Stomach (tissue), 8 donors: ENCODE measurements at regions not wholly inside any gene's neighbourhood (a gene's known extent, or its start where the extent isn't known, plus 50 kb on each side); places are given as distances from the start of the nearest gene placed in this dataset.

ENCODE experiments used
- DNase-seq, 2 donors: peaks; one replicate each; pipeline versions ENCODE4 v3.0.0 to v3.0.0-alpha.2; 2013 to 2019
- H3K27ac ChIP-seq, 5 donors: fragments of 200-600 bp in 4 of 5; sonication (generic) in 4 of 5; one replicate each; pipeline ENCODE4 v1.5.1; 2013 to 2019; ENCODE audit warnings: mild to moderate bottlenecking in 1 of 5, moderate library complexity in 1 of 5
- H3K27me3 ChIP-seq, 3 donors: fragments of 200-600 bp; sonication (generic); one replicate each; pipeline ENCODE4 v1.5.1; 2017 to 2019; ENCODE audit warnings: mixed run types in 1 of 3
- H3K36me3 ChIP-seq, 4 donors: fragments of 200-600 bp; sonication (generic); 1 replicate in 3 of 4; 2 replicates in 1 of 4; pipeline ENCODE4 v1.5.1; 2016 to 2019
- H3K4me1 ChIP-seq, 4 donors: fragments of 200-600 bp; sonication (generic); one replicate each; pipeline ENCODE4 v1.5.1; 2016 to 2019
- H3K4me3 ChIP-seq, 4 donors: fragments of 200-600 bp; sonication (generic) in 3 of 4; one replicate each; pipeline ENCODE4 v1.5.1; 2016 to 2019; ENCODE audit warnings: mild to moderate bottlenecking in 1 of 4
- H3K9me3 ChIP-seq, 4 donors: fragments of 200-600 bp; sonication (generic); one replicate each; pipeline ENCODE4 v1.5.1; 2016 to 2019
- CTCF ChIP-seq, 7 experiments: fragments of 450-650 bp in 4 of 7; fragments of 200-600 bp in 3 of 7; sonication (generic) in 3 of 7; IDR thresholded peaks; one replicate each; pipeline ENCODE4 v1.5.1; 2016 to 2019; ENCODE audit warnings: antibody characterized with exemption in 7 of 7, control low read depth in 2 of 7, mild to moderate bottlenecking in 1 of 7
- EP300 ChIP-seq: sonication (generic); formaldehyde crosslinking; IDR thresholded peaks from one replicate; pipeline ENCODE4 v1.6.1; 2017; ENCODE audit warnings: antibody characterized with exemption
- POLR2A ChIP-seq, 4 donors: fragments of 450-650 bp; IDR thresholded peaks; one replicate each; pipeline ENCODE4 v1.6.1; 2016; ENCODE audit warnings: antibody characterized with exemption in 4 of 4, control low read depth in 2 of 4, mild to moderate bottlenecking in 1 of 4, moderate library complexity in 1 of 4
- POLR2AphosphoS5 ChIP-seq, 3 donors: sonication (generic); formaldehyde crosslinking; IDR thresholded peaks; one replicate each; pipeline ENCODE4 v1.6.1; 2016; ENCODE audit warnings: antibody characterized with exemption in 3 of 3
- WGBS, 5 donors: extraction: QIAGEN DNeasy Blood & Tissue Kit in 3 of 5; methylation state at CpG; one replicate each; pipeline versions ENCODE4 v1.1.5 to v1.1.7; 2013 to 2018; 5-methylcytosine and 5-hydroxymethylcytosine counted together
- intact Hi-C: fragments of 100-400 bp; cut with DNase I; formaldehyde crosslinking; loops from one replicate; pipeline ENCODE4 v1.15.1; 2023; ENCODE audit warnings: low total_unique reads
- donor health status: healthy with polysubstance abuse.
- donor health status: Bipolar disorder and iron deficiency.
- donor health status: healthy.

GRCh38 chr21:41631564-41632461 is 123.9 kb upstream of the TMPRSS2 start:
- no peak for TF ChIP-seq CTCF (IDR thresholded peaks at IDR 0.05)
- TF ChIP-seq EP300: no peak
- TF ChIP-seq POLR2A (IDR thresholded peaks at IDR 0.05): no peak
- no peak for TF ChIP-seq POLR2AphosphoS5 (IDR thresholded peaks at IDR 0.05)
- WGBS, 5 donors: 71 to 78% (median 73%) methylated on average over 14 of the region's 14 CpGs
- peaks cover 0 to 6% (median 0%) of the 10 kb centered on the region in 3 donors for H3K27me3 ChIP-seq
- DNase-seq: peak; percentile 70 to 80
- no peaks in the 10 kb centered on the region for H3K36me3 ChIP-seq
- no peak overlapping the region for H3K27ac ChIP-seq
- intact Hi-C loops: no loop called here
- H3K4me3 ChIP-seq: no peak overlapping the region
- peaks cover 0 to 5% (median 0%) of the 10 kb centered on the region in 4 donors for H3K4me1 ChIP-seq
- no peaks in the 10 kb centered on the region for H3K9me3 ChIP-seq

GRCh38 chr21:41630917-41631316 is 123.0 kb upstream of the TMPRSS2 start:
- WGBS, 5 donors: 81 to 94% (median 90%) methylated on average over 16 to 17 of the region's 17 CpGs
- TF ChIP-seq EP300: no peak
- no peak for TF ChIP-seq POLR2A (IDR thresholded peaks at IDR 0.05)
- TF ChIP-seq CTCF (IDR thresholded peaks at IDR 0.05): no peak
- TF ChIP-seq POLR2AphosphoS5 (IDR thresholded peaks at IDR 0.05): no peak
- DNase-seq: no peak
- peak overlapping the region in 1 of 5 donors; percentile 26 for H3K27ac ChIP-seq
- H3K4me3 ChIP-seq: no peak overlapping the region
- H3K9me3 ChIP-seq: no peaks in the 10 kb centered on the region
- H3K4me1 ChIP-seq: peaks cover 0 to 5% (median 0%) of the 10 kb centered on the region in 4 donors
- H3K27me3 ChIP-seq: peaks cover 0 to 3% (median 0%) of the 10 kb centered on the region in 3 donors
- intact Hi-C loops: no loop called here
- no peaks in the 10 kb centered on the region for H3K36me3 ChIP-seq

- DNase-seq: peak in 1 of 2 donors; percentile 52
- peaks cover 0 to 5% (median 0%) of the 10 kb centered on the region in 4 donors for H3K4me1 ChIP-seq
- intact Hi-C loops: no loop called here
- TF ChIP-seq POLR2AphosphoS5 (IDR thresholded peaks at IDR 0.05) (peak in 1 of 3 donors; percentile 37), EP300 (no peak)
- H3K4me3 ChIP-seq: no peak overlapping the region
- H3K9me3 ChIP-seq: no peaks in the 10 kb centered on the region
- peaks cover 0 to 9% (median 0%) of the 10 kb centered on the region in 3 donors for H3K27me3 ChIP-seq
- no peak overlapping the region for H3K27ac ChIP-seq
- WGBS, 5 donors: 75 to 91% (median 84%) methylated on average over 14 of the region's 14 CpGs
- H3K36me3 ChIP-seq: no peaks in the 10 kb centered on the region
These were observed 122.3 kb upstream of the TMPRSS2 start for GRCh38 chr21:41630249-41630648.

GRCh38 chr21:41628256-41628655 is 120.3 kb upstream of the TMPRSS2 start:
- Histone ChIP-seq H3K4me3 (no peak overlapping the region), H3K9me3 (no peaks in the 10 kb centered on the region), H3K4me1 (peaks cover 0 to 5% (median 0%) of the 10 kb centered on the region in 4 donors), H3K27ac (no peak overlapping the region), H3K27me3 (peaks cover 0 to 14% (median 0%) of the 10 kb centered on the region in 3 donors), H3K36me3 (no peaks in the 10 kb centered on the region)
- no peak for DNase-seq
- intact Hi-C loops: no loop called here
- WGBS, 5 donors: 53 to 59% (median 56%) methylated on average over 4 of the region's 4 CpGs
- no peak for TF ChIP-seq EP300
- no peak for TF ChIP-seq CTCF (IDR thresholded peaks at IDR 0.05)
- TF ChIP-seq POLR2AphosphoS5 (IDR thresholded peaks at IDR 0.05): no peak
- no peak for TF ChIP-seq POLR2A (IDR thresholded peaks at IDR 0.05)
